Mucosa of descending colon (tissue), 3 donors: ENCODE measurements at regions not wholly inside any gene's neighbourhood (a gene's known extent, or its start where the extent isn't known, plus 50 kb on each side); places are given as distances from the start of the nearest gene placed in this dataset.

Experiments
- ATAC-seq: fragments of 200-7000 bp; cut with Tn5 transposase; one replicate; pipeline ENCODE4 v1.9.1; 2020; ENCODE audit warnings: mild to moderate bottlenecking, moderate library complexity
- DNase-seq, 3 donors: peaks; one replicate each; pipeline ENCODE4 v3.0.0-alpha.2; 2020
- H3K36me3 ChIP-seq: fragments of 200-600 bp; one replicate; pipeline ENCODE4 v1.8.0; 2021; ENCODE audit warnings: low read depth, mild to moderate bottlenecking
- H3K4me1 ChIP-seq: fragments of 200-600 bp; one replicate; pipeline ENCODE4 v1.8.0; 2021; ENCODE audit warnings: low read depth, mild to moderate bottlenecking
- H3K4me3 ChIP-seq: fragments of 200-600 bp; one replicate; pipeline ENCODE4 v1.8.0; 2021; ENCODE audit warnings: mild to moderate bottlenecking
- H3K9me3 ChIP-seq: fragments of 200-600 bp; one replicate; pipeline ENCODE4 v1.8.0; 2021; ENCODE audit warnings: mild to moderate bottlenecking
- intact Hi-C, 2 donors: fragments of 100-400 bp; cut with DNase I in 1 of 2; cut with micrococcal nuclease in 1 of 2; formaldehyde crosslinking; loops; one replicate each; pipeline versions ENCODE4 v1.11.0 to v1.11.1; 2022; cut with DNase I, micrococcal nuclease
- TF ChIP-seq, protein P1 (sequence below): fragments of 200-600 bp; IDR thresholded peaks from one replicate; pipeline ENCODE4 v1.8.0; 2022; ENCODE audit warnings: antibody characterized with exemption, mild to moderate bottlenecking
- donor health status: DM: no; HTN: no; CAD: no; lungs with moderate emphysema.
- donor health status: DM: no; HTN: no; CAD: no.
- donor health status: DM: no; HTN: yes; CAD: no.

DNA sequence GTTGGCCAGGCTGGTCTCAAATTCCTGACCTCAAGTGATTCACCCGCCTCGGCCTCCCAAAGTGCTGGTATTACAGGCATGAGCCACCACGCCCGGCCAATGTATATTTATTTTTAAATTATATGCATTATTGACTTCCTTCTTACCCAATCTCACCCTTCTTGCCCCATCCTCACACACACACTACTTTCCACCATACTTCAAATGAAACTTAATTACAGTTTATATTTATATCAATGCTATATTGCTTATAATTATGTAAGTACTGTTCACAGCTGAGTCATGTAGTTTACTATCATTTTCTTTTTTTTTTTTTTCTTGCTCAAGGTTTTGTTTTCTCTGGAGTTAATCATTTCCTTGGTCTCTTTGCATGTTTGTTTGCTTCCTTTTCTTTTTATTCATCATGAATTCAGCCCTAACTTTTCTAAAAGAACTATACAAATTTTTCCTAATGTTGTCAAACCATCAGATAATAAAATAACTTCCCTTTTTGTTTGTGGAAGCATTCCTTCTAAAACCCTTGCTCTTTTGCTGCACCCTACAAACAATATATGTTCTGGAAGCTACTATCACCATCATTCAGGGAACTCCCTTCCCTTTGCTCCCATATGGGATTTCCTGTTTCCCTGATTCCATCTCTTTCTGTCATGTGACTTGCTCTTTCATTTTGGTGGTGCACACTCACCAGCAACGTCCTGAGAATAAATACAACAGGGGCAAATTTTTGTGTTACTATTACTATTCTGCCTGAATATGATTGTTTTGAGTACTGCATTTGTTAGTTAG, 201.7 kb upstream of the SASH1 start:
- no peaks in the 10 kb centered on the region for H3K36me3 ChIP-seq
- peak in 1 of 3 donors; percentile 4 for DNase-seq
- TF ChIP-seq, protein P1, sequence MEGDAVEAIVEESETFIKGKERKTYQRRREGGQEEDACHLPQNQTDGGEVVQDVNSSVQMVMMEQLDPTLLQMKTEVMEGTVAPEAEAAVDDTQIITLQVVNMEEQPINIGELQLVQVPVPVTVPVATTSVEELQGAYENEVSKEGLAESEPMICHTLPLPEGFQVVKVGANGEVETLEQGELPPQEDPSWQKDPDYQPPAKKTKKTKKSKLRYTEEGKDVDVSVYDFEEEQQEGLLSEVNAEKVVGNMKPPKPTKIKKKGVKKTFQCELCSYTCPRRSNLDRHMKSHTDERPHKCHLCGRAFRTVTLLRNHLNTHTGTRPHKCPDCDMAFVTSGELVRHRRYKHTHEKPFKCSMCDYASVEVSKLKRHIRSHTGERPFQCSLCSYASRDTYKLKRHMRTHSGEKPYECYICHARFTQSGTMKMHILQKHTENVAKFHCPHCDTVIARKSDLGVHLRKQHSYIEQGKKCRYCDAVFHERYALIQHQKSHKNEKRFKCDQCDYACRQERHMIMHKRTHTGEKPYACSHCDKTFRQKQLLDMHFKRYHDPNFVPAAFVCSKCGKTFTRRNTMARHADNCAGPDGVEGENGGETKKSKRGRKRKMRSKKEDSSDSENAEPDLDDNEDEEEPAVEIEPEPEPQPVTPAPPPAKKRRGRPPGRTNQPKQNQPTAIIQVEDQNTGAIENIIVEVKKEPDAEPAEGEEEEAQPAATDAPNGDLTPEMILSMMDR, result no peak
- intact Hi-C loops, result no loop called here
- no peaks in the 10 kb centered on the region for H3K9me3 ChIP-seq
- ATAC-seq, result peak; percentile 85
- no peaks in the 10 kb centered on the region for H3K4me1 ChIP-seq
- H3K4me3 ChIP-seq, result no peak overlapping the region

DNA sequence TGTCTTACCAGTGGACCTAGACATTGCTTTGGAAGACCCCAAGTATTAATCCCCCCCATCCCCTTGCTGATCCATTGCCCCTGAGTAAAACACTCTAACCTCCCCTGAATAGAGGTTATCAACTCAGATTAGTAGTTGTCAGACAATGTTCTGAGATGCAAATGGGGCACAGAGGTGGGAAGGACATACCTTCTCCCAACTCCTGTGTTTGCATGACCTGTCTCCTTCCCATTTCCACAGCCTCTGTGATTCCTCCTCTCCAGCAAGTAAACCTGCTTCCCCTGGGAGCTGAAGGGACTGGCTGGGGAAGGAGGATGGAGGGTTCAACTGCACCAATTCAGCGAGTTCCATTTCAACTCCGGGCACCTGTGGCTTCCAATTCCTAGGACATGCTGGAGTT, 199.8 kb upstream of the SASH1 start:
- Histone ChIP-seq H3K36me3 (no peaks in the 10 kb centered on the region), H3K4me1 (no peaks in the 10 kb centered on the region), H3K4me3 (no peak overlapping the region), H3K9me3 (no peaks in the 10 kb centered on the region)
- TF ChIP-seq, protein P1, result no peak
- intact Hi-C loops, result no loop called here
- ATAC-seq, result no peak
- DNase-seq, result no peak

DNA sequence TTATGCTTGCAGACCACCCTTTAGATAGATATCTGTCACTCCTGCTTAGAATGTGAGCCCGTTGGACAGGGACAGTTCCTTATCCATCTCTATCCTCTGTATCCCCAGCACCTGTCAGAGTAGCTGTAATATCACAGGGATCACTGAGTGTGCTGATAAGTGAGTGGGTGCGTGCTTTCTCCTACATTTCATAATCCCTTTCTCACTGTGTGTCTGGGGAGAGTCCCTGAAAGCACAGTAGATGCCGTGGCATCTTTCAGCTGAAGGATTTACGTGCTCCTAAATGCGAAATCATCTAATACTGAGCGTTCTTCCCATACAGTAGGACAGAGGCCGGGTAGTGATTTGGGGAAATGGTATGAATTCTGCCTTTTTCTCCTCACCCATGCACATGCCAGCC, 198.9 kb upstream of the SASH1 start:
- Histone ChIP-seq H3K9me3 (no peaks in the 10 kb centered on the region), H3K36me3 (no peaks in the 10 kb centered on the region), H3K4me3 (no peak overlapping the region), H3K4me1 (no peaks in the 10 kb centered on the region)
- DNase-seq (no peak), ATAC-seq (no peak)
- TF ChIP-seq, protein P1, result no peak
- intact Hi-C loops, result no loop called here

DNA sequence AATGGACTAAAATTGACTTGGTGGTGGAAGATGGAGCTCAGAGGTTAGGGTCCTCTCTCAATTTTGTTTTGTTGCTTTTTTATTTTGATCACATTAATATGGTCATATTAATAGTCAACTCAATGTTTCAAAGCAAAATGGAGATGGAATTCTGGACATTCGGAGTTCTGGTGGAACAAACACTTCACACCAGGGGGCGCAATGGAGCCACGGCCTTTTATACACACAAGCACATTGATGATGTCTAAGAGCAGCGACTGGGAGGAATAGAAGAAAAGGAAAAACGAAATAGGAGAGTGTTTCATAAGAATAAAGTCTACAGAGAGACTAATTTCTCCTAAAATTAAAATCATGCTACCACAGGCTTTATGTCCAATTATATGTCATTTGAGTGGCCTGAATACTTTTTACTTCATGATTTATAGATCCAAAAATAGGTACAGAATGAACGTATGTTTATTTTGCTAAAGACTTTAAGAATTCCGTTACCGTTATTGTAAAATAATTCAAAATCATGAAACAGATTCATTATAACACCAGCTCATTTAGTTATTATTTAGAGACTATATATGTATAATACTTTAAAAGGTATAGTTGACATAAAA, 197.6 kb upstream of the SASH1 start:
- Histone ChIP-seq H3K4me3 (no peak overlapping the region), H3K4me1 (no peaks in the 10 kb centered on the region), H3K36me3 (no peaks in the 10 kb centered on the region), H3K9me3 (no peaks in the 10 kb centered on the region)
- DNase-seq, result peak; percentile 68 to 88 (median 77)
- peak; percentile 77 for ATAC-seq
- TF ChIP-seq, protein P1, result peak; percentile 67
- intact Hi-C loops, result no loop called here

DNA sequence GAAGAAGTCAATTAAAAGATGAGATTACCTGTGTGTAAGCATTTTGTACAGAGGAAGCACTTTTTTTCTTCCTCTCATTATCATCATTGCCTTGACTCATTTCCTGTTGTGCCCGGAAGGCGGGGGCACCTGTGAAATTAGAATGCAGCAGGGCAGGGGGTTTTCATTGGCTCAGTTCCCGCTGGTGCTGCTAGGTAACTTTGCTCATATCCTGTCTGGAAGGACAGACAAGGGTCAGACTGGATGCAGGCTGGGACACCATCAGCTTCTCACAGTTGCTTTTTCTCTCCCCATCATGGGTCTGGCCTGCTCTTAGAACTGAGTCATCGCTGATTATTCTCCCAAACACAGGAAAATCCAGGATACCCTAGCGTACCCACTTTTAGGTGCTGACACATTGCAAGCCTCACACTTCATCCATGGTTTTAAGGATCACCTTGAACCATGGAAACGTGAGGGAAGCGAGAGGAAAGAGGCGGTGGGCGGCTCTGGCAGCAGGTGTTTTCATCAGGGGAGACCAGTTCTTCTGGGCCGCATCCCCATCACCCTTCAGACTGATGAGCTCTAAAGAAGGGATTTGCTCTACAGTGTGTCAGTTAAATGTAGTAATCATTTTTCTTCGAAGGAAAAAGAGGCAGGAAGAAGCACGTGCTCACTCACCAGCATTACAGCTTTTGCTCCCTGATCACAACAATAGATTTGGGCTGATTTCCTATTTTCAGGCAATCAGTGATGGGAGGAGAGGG, 195.7 kb upstream of the SASH1 start:
- no peak overlapping the region for H3K4me3 ChIP-seq
- intact Hi-C loops, result no loop called here
- H3K36me3 ChIP-seq, result no peaks in the 10 kb centered on the region
- H3K9me3 ChIP-seq, result no peaks in the 10 kb centered on the region
- no peaks in the 10 kb centered on the region for H3K4me1 ChIP-seq
- DNase-seq (no peak), ATAC-seq (peak; percentile 12)
- TF ChIP-seq, protein P1, result no peak
